HG03575 (cell line): ENCODE measurements at regions not wholly inside any gene's neighbourhood (a gene's known extent, or its start where the extent isn't known, plus 50 kb on each side); places are given as distances from the start of the nearest gene placed in this dataset.
"Not testable (repeated sequence)": the region's sequence is repeated elsewhere in the genome, so short reads cannot be mapped to it uniquely, and the experiment has no call there.

ENCODE experiments used
- ATAC-seq: cut with Tn5 transposase; IDR thresholded peaks from one replicate; pipeline ENCODE4 v1.9.1; 2021; ENCODE audit not compliant: unreplicated experiment, insufficient number of reproducible peaks, low FRiP score; ENCODE audit errors: extremely low read depth

DNA sequence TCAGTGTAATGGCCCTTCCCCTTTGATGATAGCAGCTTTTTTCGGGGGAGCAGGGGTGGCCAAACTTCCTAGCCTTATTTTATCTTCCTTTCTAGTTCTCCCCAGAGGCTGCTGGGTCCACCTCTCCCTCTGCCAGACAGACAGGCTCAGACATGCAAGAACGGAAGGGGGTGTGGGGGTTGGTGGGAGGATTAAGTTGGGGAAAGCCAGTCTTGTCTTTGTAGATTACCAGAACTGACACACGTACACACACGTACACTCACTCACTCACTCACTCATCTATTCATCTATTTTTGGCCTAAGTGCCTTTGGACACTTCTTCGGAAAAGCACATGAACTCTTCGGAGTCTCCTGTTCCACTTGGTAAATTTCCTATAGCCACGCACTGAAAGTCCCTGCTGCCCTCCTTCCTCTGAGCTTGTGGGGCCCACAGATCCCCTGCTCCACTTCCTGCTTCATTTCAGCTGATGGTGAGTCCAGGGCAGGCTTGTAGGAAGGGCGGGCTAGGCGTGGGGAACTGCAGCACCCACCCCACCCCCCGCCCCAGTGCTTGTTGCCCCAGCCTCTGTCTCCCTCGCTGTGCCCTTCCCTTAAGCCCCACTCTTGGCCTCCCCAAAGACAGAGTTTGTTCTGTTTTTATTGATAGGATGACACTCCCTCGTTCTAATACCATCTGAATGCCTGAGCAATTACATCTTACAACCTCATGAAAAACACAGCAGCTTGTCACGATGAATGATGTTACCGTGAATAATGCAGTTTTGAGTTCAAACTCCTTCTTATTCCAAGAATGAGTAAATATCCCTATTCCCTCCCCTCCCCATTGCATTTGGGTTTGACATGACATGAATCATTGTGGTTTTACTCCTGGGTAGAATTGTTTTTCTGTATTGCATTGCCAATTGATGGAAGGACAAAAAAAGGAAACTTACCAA lies 60.7 kb upstream of the ATP5PO start:
- ATAC-seq, result peak; percentile 16

DNA sequence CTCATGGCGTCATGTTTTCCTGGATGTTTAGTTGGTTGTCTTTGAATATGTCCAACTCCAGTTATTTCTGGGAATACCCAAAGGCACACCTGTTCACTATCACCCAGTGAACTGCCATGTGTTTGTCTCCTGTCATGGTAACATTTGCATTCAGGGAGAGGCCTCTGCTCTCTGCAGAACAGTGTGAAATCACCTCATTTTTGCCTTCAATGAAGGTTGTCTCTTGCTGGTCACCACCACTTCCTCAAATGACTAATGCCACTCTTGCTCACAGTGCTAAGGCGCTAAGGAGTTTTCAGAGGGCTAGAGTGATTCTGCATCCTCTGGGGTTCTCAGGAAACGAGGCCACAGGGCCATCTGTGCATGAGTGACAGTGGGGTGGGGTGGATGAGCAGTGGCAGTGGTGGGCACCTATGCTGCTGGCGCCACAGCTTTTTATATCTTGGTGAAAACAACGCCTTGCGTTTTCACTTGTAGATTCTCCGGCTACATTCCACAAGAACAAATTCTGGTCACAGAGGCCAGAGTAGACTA lies 60.0 kb upstream of the ATP5PO start:
- peak; percentile 60 for ATAC-seq

GRCh38 chr21:33974513-33975468 lies 59.2 kb upstream of the ATP5PO start:
- no peak for ATAC-seq

- no peak for ATAC-seq
Observed at GRCh38 chr21:33973268-33973667, 57.7 kb upstream of the ATP5PO start.

GRCh38 chr21:33972539-33972938 lies 56.9 kb upstream of the ATP5PO start:
- ATAC-seq, result no peak

DNA sequence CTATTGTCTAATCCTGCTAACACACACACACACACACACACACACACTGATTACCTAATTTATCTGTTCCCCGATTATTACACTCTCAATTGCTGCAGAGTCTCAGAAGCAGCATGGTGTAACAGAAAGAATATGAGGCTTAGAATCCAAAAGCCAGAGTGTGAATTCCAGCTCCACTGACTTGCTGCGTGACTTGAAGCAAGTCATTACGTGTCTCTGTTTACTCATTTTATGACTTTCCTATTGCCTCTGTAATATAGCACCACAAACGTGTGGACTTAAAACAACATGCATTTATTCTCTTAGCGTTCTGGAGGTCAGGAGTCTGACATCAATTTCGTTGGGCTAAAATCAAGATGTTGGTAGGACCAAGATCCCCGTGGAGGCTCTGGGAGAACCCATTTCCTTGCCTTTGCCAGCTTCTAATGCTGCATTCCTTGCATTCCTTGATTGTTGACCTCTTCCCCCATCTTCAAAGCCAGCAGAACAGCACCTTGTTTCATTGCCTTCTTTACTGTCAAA lies 55.9 kb upstream of the ATP5PO start:
- no peak for ATAC-seq

DNA sequence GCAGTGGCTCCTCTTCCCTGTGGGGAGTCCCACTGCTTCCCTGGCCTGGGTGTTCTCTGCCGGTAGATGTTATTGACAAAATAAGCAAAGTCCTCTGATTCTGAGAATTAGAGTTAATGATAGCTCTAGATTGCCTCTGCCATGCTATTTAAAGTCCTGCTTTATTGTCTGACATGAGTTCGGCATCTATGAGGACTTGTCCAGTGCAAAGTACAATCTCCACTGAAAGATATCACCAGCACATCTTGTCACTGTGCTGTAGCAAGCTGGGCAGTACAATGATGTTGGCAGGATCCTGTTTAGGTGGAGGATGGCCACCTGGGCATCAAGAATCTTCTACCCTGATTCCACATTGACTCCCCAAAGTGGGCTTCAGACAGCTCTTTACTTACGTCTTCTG lies 54.0 kb upstream of the ATP5PO start:
- ATAC-seq, result no peak

DNA sequence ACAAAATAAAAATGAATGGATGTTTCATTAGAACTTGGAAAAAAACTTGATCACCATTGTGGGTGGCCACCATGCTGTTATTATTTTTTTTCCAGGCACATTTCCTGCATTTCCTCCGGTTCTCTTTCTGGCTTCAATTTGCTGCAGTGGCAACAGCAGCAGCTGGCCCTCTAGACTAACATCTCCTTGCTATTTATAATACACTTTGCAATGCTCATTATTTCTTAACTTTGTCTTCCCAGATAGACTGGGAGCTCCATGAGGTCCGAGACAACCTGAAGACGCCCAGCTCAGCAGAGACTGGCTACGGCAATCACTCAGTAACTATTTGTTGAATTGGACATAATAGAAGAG lies 53.4 kb upstream of the ATP5PO start:
- ATAC-seq, result no peak

- ATAC-seq, result no peak
Observed at GRCh38 chr21:33968080-33968994, 52.7 kb upstream of the ATP5PO start.

- ATAC-seq, result no peak
Observed at GRCh38 chr21:33967086-33967571, 51.5 kb upstream of the ATP5PO start.

- ATAC-seq, result no peak
Observed at GRCh38 chr21:33966324-33966949, 50.8 kb upstream of the ATP5PO start.

DNA sequence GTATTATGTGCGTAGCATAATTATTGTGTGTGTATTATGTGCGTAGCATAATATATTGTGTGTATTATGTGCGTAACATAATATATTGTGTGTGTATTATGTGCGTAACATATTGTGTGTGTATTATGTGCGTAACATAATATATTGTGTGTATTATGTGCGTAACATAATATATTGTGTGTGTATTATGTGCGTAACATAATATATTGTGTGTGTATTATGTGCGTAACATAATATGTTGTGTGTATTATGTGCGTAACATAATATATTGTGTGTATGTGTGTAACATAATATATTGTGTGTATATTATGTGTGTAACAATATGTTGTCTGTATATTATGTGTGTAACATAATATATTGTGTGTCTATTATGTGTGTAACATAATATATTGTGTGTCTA lies 50.1 kb upstream of the ATP5PO start:
- not testable (repeated sequence) for ATAC-seq
